IPS DF 4.7 (cell line): ENCODE measurements at regions not wholly inside any gene's neighbourhood (a gene's known extent, or its start where the extent isn't known, plus 50 kb on each side); places are given as distances from the start of the nearest gene placed in this dataset.
"Not testable (repeated sequence)": the region's sequence is repeated elsewhere in the genome, so short reads cannot be mapped to it uniquely, and the experiment has no call there.

Source experiments
- DNase-seq: peaks from one replicate; pipeline ENCODE4 v3.0.0-alpha.2; 2013; ENCODE audit warnings: low spot score; ENCODE audit errors: extremely low read depth

- DNase-seq: not testable (repeated sequence)
Observed at GRCh38 chr12:131624756-131625501, 86.0 kb upstream of the SFSWAP start.

DNA sequence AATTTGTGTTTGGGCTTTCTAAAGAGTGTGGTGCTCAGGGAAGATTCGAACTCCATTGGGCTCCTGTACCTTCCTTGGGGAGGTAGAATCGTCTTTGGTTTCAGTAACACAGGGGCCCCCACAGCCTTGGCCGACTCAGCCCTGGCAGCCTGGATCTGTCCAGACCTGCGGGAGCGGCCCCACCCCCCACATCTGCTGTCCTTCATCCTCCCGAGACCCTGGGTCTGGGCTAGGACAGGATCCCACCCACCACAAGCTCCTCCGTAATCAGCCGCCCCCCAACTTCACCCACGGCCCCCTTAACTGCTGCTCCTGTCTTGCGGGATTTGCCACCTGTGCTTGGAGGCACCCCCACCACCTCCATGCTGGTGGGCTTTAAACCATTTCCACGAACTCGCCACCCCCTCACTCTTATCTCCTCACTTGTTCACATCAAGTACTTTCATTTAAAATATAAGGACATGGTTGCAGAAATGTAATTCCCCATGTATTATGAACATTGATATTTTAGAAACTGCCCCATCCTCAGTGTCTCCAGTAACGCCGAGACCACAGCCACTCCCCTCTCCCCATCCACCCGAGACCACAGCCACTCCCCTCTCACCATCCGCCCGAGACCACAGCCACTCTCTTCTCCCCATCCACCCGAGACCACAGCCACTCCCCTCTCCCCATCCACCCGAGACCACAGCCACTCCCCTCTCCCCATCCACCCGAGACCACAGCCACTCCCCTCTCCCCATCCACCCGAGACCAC, 84.7 kb upstream of the SFSWAP start:
- not testable (repeated sequence) for DNase-seq

DNA sequence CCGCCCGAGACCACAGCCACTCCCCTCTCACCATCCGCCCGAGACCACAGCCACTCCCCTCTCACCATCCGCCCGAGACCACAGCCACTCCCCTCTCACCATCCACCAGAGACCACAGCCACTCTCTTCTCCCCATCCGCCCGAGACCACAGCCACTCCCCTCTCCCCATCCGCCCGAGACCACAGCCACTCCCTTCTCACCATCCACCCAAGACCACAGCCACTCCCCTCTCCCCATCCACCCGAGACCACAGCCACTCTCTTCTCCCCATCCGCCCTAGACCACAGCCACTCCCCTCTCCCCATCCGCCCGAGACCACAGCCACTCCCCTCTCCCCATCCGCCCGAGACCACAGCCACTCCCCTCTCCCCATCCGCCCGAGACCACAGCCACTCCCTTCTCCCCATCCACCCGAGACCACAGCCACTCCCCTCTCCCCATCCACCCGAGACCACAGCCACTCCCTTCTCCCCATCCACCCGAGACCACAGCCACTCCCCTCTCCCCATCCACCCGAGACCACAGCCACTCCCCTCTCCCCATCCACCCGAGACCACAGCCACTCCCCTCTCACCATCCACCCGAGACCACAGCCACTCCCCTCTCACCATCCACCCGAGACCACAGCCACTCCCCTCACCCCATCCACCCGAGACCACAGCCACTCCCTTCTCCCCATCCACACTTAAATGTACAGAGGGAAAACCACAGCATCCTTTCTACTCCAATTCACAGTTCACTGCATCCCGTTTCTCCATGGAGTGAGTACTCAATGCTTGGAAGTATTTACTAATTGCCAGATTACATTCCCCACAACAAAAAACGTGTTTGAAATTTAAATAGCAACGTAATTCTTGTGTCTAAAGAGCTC, 83.5 kb upstream of the SFSWAP start:
- DNase-seq: not testable (repeated sequence)

DNA sequence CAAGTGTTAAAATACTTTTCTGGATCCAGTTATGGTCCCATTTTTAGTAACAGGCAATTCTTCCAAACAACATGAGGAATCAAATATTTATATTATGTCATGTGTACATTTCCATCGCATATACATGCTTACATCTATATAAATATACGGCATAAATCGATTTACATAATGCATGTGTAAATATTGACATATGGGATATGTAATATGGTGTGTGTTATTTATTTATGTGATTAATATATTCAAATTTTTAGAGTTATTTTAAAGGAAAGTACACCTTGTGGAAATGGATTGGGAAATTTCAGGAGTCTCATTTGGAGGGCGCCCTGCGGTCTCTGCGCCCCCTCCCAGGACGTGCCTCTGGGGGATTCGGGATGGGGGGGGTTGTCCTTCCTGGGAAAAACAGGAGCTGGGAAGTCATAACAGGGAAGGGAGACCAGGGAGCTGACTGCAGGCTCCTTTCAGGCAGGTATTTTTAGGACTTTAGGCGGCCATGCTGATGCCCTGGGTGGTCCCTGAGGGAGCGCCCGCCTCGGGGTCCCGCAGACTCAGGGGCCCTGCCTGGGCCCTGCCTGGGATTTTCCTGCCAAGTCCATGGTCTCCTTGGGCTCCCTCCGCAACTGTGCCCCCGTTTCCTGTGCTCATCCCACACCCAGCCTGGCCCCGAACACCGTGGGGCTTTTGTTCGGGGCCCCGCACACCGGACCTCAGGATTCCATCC, 82.7 kb upstream of the SFSWAP start:
- DNase-seq: no peak

DNA sequence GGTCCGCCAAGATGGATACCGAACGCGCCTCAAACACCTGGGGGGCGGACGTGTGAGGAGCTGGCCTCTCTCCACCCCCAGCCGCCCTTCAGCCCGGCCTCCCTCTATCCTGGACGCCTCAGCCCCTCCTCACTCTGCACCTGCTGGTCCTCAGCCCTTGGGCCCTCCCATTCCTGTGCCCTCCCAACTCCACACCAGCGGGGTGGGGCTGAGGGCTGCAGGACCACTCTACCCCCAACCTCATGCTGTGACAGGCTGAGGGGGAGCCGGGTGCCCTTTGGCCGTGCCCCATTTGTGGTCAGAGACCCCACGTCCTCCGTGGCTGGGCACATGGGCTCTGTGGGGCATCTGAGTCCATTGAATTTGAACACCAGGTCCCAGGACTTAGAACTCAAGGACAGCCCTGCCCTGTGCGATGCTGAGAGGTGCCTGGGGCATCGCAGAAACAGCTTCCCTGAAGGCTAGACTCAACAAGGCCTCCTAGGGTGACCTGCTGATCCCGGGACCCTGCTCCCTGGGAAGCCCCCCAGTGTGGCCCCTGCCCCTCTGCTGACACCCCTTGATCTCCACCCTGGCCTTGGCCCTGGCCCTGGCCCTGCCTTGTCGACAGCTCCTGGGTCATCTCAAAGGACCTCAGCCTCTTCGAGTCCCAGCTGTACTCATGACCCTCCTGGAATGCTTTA, 82.0 kb upstream of the SFSWAP start:
- DNase-seq: no peak

DNA sequence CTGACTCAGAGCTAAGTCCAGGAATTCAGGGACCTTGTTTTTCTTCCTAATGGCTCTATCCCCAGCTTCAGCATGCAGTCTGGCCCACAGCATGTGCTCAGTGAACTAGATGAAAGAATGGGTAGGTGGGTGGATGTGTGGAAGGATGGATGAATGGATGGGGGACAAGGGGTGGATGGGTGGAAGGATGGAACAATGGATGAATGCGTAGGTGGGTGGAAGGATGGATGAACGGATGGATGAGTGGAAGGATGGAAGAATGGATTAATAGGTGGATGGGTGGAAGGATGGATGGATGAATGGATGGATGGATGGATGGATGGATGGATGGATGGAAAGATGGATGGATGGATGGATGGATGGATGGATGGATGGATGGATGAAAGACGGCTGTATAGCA, 79.7 kb upstream of the SFSWAP start:
- no peak for DNase-seq

DNA sequence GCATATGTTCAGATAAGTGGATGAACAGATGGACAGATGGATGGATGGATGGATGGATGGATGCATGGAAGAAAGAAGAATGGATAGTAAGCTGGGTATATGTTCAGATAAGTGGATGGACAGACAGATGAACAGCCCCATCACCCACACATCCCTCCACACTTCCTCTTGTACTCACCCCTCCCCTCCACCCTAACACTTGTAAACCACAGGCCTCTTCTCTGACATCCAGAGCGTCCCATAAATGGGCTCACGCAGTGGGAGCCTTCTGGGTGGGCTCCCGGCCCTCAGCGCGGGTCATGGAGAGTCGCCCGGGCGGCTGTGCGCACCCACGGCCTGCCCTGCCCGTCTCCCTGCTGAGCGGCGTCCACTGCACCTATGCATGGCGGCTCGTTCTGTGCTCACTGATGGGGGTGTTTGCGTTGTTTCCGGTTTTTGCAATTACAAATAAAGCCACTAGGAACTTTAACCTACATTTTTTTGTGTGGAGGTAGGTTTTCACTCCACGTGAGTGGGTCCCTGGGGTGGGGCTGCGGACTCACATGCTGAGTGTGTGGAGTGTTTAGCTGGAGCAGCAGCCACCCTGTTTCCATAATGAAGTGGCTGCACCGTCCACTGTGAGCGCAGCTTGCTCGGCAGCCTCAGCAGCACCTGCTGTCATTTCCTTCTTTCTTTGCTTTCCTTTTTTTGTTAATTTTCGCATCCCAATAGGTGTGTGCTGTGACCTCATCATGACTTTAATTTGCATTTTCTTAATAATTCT, 78.8 kb upstream of the SFSWAP start:
- not testable (repeated sequence) for DNase-seq

GRCh38 chr12:131632652-131633023, 78.3 kb upstream of the SFSWAP start:
- DNase-seq: not testable (repeated sequence)

DNA sequence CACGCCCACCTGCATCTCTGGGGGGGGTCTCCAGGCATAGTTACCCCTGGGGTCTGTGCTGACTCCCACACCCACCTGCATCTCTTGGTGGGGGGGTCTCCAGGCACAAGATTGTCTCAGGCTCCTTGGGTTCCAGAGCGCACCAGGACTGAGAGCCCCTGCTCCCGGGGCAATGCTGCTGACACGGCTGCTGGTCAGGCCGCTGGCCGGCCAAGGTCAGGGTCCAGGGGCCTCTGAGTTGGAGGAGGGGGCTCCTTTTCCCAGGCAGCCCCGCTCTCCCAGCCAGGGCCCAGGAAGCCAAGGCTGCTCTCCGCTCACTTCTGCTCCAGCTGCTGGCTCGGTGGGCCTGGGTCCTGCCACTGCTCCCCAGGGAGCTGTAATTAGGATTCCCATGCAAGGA, 77.3 kb upstream of the SFSWAP start:
- DNase-seq: not testable (repeated sequence)

- DNase-seq: no peak
Observed at GRCh38 chr12:131634037-131634436, 76.9 kb upstream of the SFSWAP start.

GRCh38 chr12:131635012-131635411, 75.9 kb upstream of the SFSWAP start:
- not testable (repeated sequence) for DNase-seq

GRCh38 chr12:131635491-131636122, 75.3 kb upstream of the SFSWAP start:
- no peak for DNase-seq

DNA sequence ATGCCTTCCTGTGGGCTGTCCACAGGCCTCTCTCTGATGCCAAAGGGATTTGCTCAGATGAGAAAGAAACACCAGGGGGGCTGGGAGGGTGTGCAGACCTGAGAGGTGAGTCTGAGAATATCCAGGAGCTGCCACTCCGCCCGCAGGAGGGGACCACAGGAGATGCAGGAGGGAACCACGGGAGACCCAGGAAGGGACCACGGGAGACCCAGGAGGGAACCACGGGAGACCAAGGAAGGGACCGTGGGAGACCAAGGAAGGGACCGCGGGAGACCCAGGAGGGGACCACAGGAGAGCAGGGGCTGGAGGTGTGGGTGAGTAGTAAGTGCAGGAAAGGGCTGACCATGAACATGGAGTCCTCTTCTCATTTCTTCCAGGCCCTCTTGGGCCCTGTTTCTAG, 74.6 kb upstream of the SFSWAP start:
- DNase-seq: no peak

- DNase-seq: no peak
Observed at GRCh38 chr12:131636940-131637750, 73.7 kb upstream of the SFSWAP start.

- no peak for DNase-seq
Observed at GRCh38 chr12:131637986-131638385, 72.9 kb upstream of the SFSWAP start.

GRCh38 chr12:131639270-131639940, 71.5 kb upstream of the SFSWAP start:
- no peak for DNase-seq

GRCh38 chr12:131640525-131640924, 70.4 kb upstream of the SFSWAP start:
- DNase-seq: no peak

DNA sequence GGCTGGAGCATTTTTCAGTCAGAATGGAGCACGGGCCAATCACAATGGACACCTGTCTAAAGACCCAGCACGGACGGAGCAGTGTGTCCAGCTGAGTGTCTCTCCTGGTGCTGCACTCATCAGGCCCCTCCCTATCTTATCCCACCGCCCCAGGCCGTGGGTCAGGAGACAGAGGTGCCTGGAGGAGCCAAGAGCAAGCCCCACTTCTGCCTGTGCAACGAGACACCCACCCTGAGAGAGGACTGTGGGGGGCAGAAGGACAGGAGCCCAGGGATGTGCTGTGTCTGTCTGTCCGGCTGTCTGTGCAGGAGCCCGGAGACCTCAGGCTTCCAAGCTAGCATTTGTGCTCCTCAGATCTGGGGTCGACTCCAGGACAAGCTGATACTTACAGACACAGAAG, 69.6 kb upstream of the SFSWAP start:
- DNase-seq: no peak
